NCI-H1105 treated with DMSO at 0.1 percent for 48 hours (cell line): ENCODE measurements at regions not wholly inside any gene's neighbourhood (a gene's known extent, or its start where the extent isn't known, plus 50 kb on each side); places are given as distances from the start of the nearest gene placed in this dataset.
A peak's percentile ranks its signal among the peaks of the same experiment; 100 is the strongest.
"Not testable (repeated sequence)": the region's sequence is repeated elsewhere in the genome, so short reads cannot be mapped to it uniquely, and the experiment has no call there.

Experiments
- DNase-seq: peaks from one replicate; lab custom pipeline; 2025; lab: John Stamatoyannopoulos, UW

- DNase-seq, result no peak
Measured at GRCh38 chr18:42328931-42329330, 373.9 kb downstream of the PIK3C3 start.

- DNase-seq, result no peak
Measured at GRCh38 chr18:42330296-42330695, 375.3 kb downstream of the PIK3C3 start.

GRCh38 chr18:42333558-42333957 is 378.5 kb downstream of the PIK3C3 start:
- DNase-seq, result no peak

- DNase-seq, result peak; percentile 12
Measured at GRCh38 chr18:42334931-42335330, 379.9 kb downstream of the PIK3C3 start.

- DNase-seq, result no peak
Measured at GRCh38 chr18:42336139-42336538, 381.1 kb downstream of the PIK3C3 start.

- not testable (repeated sequence) for DNase-seq
Measured at GRCh38 chr18:42337337-42337736, 382.3 kb downstream of the PIK3C3 start.

GRCh38 chr18:42338683-42339082 is 383.6 kb downstream of the PIK3C3 start:
- DNase-seq, result no peak

GRCh38 chr18:42339372-42339771 is 384.3 kb downstream of the PIK3C3 start:
- no peak for DNase-seq

- DNase-seq, result no peak
Measured at GRCh38 chr18:42340423-42341009, 385.5 kb downstream of the PIK3C3 start.

GRCh38 chr18:42341423-42341822 is 386.4 kb downstream of the PIK3C3 start:
- DNase-seq, result no peak

GRCh38 chr18:42348722-42349121 is 393.7 kb downstream of the PIK3C3 start:
- no peak for DNase-seq

- DNase-seq, result no peak
Measured at GRCh38 chr18:42351455-42351854, 396.4 kb downstream of the PIK3C3 start.

GRCh38 chr18:42360716-42361115 is 405.7 kb downstream of the PIK3C3 start:
- DNase-seq, result no peak

GRCh38 chr18:42363446-42364441 is 408.7 kb downstream of the PIK3C3 start:
- no peak for DNase-seq

GRCh38 chr18:42364766-42365165 is 409.7 kb downstream of the PIK3C3 start:
- DNase-seq, result no peak

GRCh38 chr18:42365591-42365990 is 410.6 kb downstream of the PIK3C3 start:
- DNase-seq, result no peak

GRCh38 chr18:42373584-42373983 is 418.6 kb downstream of the PIK3C3 start:
- no peak for DNase-seq

- DNase-seq, result no peak
Measured at GRCh38 chr18:42374961-42375360, 419.9 kb downstream of the PIK3C3 start.

- DNase-seq, result not testable (repeated sequence)
Measured at GRCh38 chr18:42378854-42379253, 423.8 kb downstream of the PIK3C3 start.

GRCh38 chr18:42381236-42381635 is 426.2 kb downstream of the PIK3C3 start:
- not testable (repeated sequence) for DNase-seq

- DNase-seq, result peak; percentile 12
Measured at GRCh38 chr18:42392416-42392815, 437.4 kb downstream of the PIK3C3 start.

- DNase-seq, result no peak
Measured at GRCh38 chr18:42392926-42393325, 437.9 kb downstream of the PIK3C3 start.

GRCh38 chr18:42394238-42394637 is 439.2 kb downstream of the PIK3C3 start:
- DNase-seq, result no peak
